ENCODE measurements at regions not wholly inside any gene's neighbourhood (a gene's known extent, or its start where the extent isn't known, plus 50 kb on each side); places are given as distances from the start of the nearest gene placed in this dataset.

DNA sequence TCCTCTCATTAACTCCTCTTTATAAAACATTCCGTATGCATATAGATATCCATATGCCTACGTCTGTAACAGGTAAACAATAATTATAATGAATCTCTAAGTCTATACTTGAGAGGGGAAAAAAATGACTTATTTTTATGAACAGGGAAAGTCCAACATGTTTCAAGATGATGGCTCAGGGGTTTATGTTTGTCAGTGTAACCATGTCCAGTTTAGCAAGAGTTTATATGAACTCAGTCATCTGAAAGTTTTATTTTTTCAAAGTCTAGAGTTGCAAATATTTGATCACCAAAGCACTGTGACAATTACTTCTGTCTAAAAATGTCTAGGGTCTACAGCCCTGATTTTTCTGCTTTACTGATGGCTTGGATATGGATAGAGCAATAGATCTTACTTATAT is 559.4 kb upstream of the KCNMB2 start:
- H3K27ac ChIP-seq (ENCODE audit: low read depth, low read length): no peak overlapping the region
- no CpG with 5 or more reads among the region's 2 CpGs for WGBS
- H3K4me3 ChIP-seq (ENCODE audit: low read length): no peak overlapping the region
- H3K36me3 ChIP-seq (ENCODE audit: insufficient read depth, low read length): no peaks in the 10 kb centered on the region
- H3K4me1 ChIP-seq (ENCODE audit: insufficient read depth, low read length): no peaks in the 10 kb centered on the region
- H3K9ac ChIP-seq (ENCODE audit: low read depth, low read length): no peak overlapping the region
- no peaks in the 10 kb centered on the region for H3K27me3 ChIP-seq (ENCODE audit: insufficient read depth, low read length)
- H3K9me3 ChIP-seq (ENCODE audit: insufficient read depth, low read depth, low read length): no peaks in the 10 kb centered on the region

DNA sequence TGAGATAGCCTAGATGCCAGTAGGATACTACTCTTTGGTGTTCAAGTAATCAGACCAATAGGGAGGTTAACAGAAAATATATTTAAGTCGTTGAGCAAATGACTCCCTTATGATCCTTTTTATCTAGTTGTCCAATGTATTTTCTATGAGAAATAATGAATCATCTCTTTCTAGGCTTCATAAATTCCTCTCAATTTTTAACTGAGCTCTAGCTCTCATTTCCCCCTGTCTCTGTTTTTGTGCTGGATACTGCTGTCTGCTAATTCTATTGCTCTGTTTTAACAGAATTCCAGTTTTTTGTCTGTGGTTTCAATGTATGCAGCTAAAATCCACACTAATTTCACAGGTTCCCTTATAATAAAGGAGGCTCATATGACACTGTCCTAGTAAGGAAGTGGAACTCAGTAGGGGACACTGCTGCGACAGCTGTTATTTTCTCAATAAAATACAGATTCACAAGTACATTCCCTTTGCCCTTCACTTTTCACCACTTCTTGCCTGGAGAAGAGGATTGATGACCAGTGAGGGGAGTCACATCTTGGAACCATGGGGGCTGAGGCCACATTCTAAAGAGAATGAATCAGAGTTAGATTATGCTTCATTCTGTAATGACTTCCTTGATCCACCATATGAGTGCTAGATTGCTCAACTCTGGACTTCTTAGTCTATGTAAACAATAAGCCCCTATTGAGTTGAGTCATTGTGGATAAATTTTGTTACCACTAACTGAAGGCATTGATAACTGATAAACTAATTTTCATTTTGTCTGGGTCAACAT is 558.7 kb upstream of the KCNMB2 start:
- H3K27me3 ChIP-seq (ENCODE audit: insufficient read depth, low read length): no peaks in the 10 kb centered on the region
- no peaks in the 10 kb centered on the region for H3K9me3 ChIP-seq (ENCODE audit: insufficient read depth, low read depth, low read length)
- 75% methylated on average over 1 of the region's 2 CpGs for WGBS
- H3K36me3 ChIP-seq (ENCODE audit: insufficient read depth, low read length): no peaks in the 10 kb centered on the region
- no peak overlapping the region for H3K27ac ChIP-seq (ENCODE audit: low read depth, low read length)
- H3K9ac ChIP-seq (ENCODE audit: low read depth, low read length): no peak overlapping the region
- H3K4me3 ChIP-seq (ENCODE audit: low read length): no peak overlapping the region
- no peaks in the 10 kb centered on the region for H3K4me1 ChIP-seq (ENCODE audit: insufficient read depth, low read length)

DNA sequence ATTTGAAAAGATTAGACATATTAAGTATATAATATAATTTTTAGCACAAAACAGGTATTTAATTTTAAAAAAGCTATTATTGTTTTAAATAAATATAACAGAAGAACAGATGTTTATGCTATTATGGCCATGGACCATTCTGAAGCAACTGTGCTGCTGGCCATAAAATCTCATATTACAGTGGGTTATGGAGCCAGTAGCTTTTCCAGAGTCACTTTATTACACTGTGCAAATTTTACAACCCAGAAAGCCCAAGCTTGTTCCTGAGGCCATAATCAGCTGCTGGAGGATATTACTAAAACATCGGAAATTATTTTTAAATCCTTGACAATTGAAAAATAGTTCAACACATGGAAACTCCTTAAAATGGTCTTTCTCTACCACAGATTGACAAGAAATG is 557.3 kb upstream of the KCNMB2 start:
- H3K4me1 ChIP-seq (ENCODE audit: insufficient read depth, low read length): no peaks in the 10 kb centered on the region
- H3K9me3 ChIP-seq (ENCODE audit: insufficient read depth, low read depth, low read length): no peaks in the 10 kb centered on the region
- H3K9ac ChIP-seq (ENCODE audit: low read depth, low read length): no peak overlapping the region
- H3K36me3 ChIP-seq (ENCODE audit: insufficient read depth, low read length): no peaks in the 10 kb centered on the region
- no peak overlapping the region for H3K4me3 ChIP-seq (ENCODE audit: low read length)
- H3K27ac ChIP-seq (ENCODE audit: low read depth, low read length): no peak overlapping the region
- WGBS: 100% methylated on average over 1 of the region's 1 CpG
- H3K27me3 ChIP-seq (ENCODE audit: insufficient read depth, low read length): no peaks in the 10 kb centered on the region

DNA sequence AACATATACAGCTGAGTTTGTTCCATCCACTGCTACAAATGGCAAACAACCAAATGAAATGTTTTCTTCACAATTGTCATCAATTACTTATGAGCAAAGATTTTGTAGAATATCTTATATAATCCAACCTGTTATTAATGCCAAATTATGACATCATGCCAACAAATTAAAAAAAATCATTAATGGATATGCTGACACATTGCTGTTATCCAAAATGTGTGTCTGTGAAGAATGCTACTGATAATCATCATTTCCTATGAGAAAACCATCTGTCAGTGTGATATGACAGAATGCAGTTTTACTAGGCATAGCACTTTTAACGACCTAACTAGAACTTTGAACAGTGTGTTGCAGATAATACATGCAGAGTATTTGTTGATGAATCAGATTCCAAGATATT is 556.5 kb upstream of the KCNMB2 start:
- Histone ChIP-seq H3K9ac (ENCODE audit: low read depth, low read length) (no peak overlapping the region), H3K9me3 (ENCODE audit: insufficient read depth, low read depth, low read length) (no peaks in the 10 kb centered on the region), H3K27ac (ENCODE audit: low read depth, low read length) (no peak overlapping the region), H3K36me3 (ENCODE audit: insufficient read depth, low read length) (no peaks in the 10 kb centered on the region), H3K27me3 (ENCODE audit: insufficient read depth, low read length) (no peaks in the 10 kb centered on the region), H3K4me1 (ENCODE audit: insufficient read depth, low read length) (no peaks in the 10 kb centered on the region), H3K4me3 (ENCODE audit: low read length) (no peak overlapping the region)
- WGBS: 100% methylated on average over 1 of the region's 1 CpG

DNA sequence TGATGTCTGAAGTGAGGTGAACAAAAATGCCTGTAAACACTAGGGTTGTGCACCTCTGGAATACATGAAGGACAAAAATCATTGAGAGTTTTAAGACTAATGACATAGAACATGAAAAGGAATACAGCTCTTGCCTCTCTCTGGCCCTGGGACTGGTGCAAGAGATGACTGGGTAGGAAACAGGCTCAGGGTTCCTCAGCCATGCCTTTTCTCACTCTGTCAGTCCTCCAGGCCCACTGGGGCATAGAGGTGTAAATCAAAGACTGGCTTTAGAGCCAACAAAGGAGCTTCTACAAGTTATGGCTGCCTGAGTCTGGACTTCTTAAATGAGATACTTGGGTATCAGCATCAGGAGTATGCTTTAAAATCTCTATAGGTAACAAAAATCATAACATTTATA is 554.7 kb upstream of the KCNMB2 start:
- Histone ChIP-seq H3K4me1 (ENCODE audit: insufficient read depth, low read length) (no peaks in the 10 kb centered on the region), H3K9me3 (ENCODE audit: insufficient read depth, low read depth, low read length) (no peaks in the 10 kb centered on the region), H3K36me3 (ENCODE audit: insufficient read depth, low read length) (no peaks in the 10 kb centered on the region), H3K27me3 (ENCODE audit: insufficient read depth, low read length) (no peaks in the 10 kb centered on the region), H3K27ac (ENCODE audit: low read depth, low read length) (no peak overlapping the region), H3K9ac (ENCODE audit: low read depth, low read length) (no peak overlapping the region), H3K4me3 (ENCODE audit: low read length) (no peak overlapping the region)

DNA sequence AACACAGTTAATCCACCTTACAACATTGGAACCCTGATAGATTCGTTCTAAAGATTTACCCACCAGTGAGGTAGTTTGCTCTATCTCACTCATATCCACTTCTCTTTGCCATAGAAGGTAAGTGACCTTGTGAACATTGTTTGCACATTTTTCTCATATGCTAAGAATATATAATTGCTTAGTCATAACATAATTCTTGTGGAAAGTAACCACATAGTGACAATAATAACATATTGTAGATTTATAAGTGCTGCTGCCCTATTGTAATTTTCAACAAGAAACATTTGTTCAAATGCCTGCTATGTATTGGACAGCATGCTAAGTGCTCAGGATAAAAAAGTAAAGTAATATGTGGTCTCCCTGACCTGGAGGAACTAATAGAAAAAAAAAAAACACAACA is 554.2 kb upstream of the KCNMB2 start:
- Histone ChIP-seq H3K4me1 (ENCODE audit: insufficient read depth, low read length) (no peaks in the 10 kb centered on the region), H3K9me3 (ENCODE audit: insufficient read depth, low read depth, low read length) (no peaks in the 10 kb centered on the region), H3K27ac (ENCODE audit: low read depth, low read length) (no peak overlapping the region), H3K4me3 (ENCODE audit: low read length) (no peak overlapping the region), H3K27me3 (ENCODE audit: insufficient read depth, low read length) (no peaks in the 10 kb centered on the region), H3K9ac (ENCODE audit: low read depth, low read length) (no peak overlapping the region), H3K36me3 (ENCODE audit: insufficient read depth, low read length) (no peaks in the 10 kb centered on the region)
- WGBS: 93% methylated on average over 1 of the region's 1 CpG

DNA sequence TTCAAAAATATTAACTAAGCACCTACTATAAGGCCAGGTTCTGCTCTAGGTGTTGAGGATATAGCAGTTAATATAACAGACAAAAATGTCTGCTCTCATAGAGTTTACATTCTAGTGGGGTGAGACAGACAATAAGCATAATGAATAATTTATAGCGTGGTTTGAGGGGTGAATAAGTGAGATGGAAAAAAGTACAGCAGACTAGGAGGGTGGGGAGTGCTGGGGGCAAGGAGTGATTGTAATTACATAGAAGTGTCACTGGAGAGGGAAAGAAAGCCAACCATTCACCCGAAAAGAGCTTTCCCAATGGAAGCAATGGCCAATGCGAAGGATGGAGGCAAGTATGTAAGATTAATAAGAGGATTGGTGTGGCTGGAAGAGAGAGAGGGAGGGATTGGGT is 552.9 kb upstream of the KCNMB2 start:
- 98% methylated on average over 3 of the region's 3 CpGs for WGBS
- H3K27me3 ChIP-seq (ENCODE audit: insufficient read depth, low read length): no peaks in the 10 kb centered on the region
- H3K27ac ChIP-seq (ENCODE audit: low read depth, low read length): no peak overlapping the region
- no peaks in the 10 kb centered on the region for H3K9me3 ChIP-seq (ENCODE audit: insufficient read depth, low read depth, low read length)
- H3K9ac ChIP-seq (ENCODE audit: low read depth, low read length): no peak overlapping the region
- H3K36me3 ChIP-seq (ENCODE audit: insufficient read depth, low read length): no peaks in the 10 kb centered on the region
- no peaks in the 10 kb centered on the region for H3K4me1 ChIP-seq (ENCODE audit: insufficient read depth, low read length)
- H3K4me3 ChIP-seq (ENCODE audit: low read length): no peak overlapping the region

DNA sequence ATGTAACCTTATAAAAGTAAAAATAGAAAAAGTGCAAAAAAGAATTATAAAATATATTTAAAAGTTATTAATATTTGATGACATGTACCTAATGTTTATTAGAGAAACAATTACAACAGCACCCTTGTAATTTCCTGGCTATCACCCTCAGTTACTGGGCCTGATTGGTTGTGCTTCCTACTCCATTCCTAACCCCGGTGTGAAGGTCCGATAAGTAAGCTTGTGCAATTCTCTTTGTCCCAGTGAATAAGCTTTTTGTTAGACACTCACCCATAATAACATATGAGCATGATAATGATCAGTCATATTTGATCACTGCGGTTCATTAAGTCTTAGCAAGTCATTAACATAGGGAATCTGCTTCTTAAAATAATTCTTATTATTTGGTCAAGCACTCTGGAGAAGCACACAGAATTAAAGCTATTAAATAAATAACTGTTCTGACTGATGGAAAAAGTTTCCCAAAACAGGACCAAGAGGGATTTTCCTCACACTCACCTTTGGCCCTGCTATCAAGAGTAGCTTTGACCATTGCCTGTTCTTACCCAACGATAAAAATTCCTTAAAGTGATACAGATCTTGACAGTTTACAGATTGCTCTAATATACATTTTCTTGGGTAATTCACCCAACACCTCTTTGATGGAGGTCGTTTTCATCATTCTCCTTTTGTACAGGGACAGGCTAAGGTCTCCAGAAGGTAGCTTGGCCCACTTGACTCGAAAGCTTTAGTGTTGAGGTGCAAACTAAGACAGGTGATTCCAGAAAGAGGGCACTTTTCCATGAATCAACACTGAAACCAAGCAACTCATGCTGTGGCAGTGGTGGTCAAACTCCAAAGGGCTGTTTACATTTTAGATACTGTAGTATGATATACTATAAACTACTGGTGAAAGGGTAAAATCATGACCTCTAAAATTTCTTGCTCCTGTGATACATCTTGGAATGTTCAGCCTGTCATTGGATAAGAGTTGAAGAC is 543.0 kb upstream of the KCNMB2 start:
- no peak overlapping the region for H3K9ac ChIP-seq (ENCODE audit: low read depth, low read length)
- no peaks in the 10 kb centered on the region for H3K4me1 ChIP-seq (ENCODE audit: insufficient read depth, low read length)
- no peaks in the 10 kb centered on the region for H3K36me3 ChIP-seq (ENCODE audit: insufficient read depth, low read length)
- no peaks in the 10 kb centered on the region for H3K9me3 ChIP-seq (ENCODE audit: insufficient read depth, low read depth, low read length)
- H3K27me3 ChIP-seq (ENCODE audit: insufficient read depth, low read length): no peaks in the 10 kb centered on the region
- WGBS: 98% methylated on average over 6 of the region's 6 CpGs
- H3K4me3 ChIP-seq (ENCODE audit: low read length): no peak overlapping the region
- no peak overlapping the region for H3K27ac ChIP-seq (ENCODE audit: low read depth, low read length)

DNA sequence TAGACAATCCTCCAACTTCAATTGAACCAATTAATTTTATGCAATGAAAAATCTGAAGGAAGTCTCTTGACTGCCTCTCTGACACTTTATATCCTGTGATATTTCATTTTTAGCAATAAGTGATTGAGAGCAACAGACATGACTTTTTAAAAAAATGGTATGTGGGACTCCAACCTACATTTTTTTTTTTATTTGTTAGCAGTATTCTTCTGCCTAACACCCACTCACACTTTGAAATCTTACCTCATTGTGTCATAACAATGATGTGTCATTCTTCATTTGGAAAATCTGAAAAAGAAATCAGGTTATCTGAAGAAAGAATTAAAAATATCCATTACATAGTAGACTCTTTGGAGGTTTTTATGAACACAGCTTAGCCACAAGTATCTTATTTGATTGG is 541.3 kb upstream of the KCNMB2 start:
- no peaks in the 10 kb centered on the region for H3K4me1 ChIP-seq (ENCODE audit: insufficient read depth, low read length)
- no peaks in the 10 kb centered on the region for H3K36me3 ChIP-seq (ENCODE audit: insufficient read depth, low read length)
- H3K9me3 ChIP-seq (ENCODE audit: insufficient read depth, low read depth, low read length): no peaks in the 10 kb centered on the region
- H3K9ac ChIP-seq (ENCODE audit: low read depth, low read length): no peak overlapping the region
- no peak overlapping the region for H3K27ac ChIP-seq (ENCODE audit: low read depth, low read length)
- H3K27me3 ChIP-seq (ENCODE audit: insufficient read depth, low read length): no peaks in the 10 kb centered on the region
- no peak overlapping the region for H3K4me3 ChIP-seq (ENCODE audit: low read length)

DNA sequence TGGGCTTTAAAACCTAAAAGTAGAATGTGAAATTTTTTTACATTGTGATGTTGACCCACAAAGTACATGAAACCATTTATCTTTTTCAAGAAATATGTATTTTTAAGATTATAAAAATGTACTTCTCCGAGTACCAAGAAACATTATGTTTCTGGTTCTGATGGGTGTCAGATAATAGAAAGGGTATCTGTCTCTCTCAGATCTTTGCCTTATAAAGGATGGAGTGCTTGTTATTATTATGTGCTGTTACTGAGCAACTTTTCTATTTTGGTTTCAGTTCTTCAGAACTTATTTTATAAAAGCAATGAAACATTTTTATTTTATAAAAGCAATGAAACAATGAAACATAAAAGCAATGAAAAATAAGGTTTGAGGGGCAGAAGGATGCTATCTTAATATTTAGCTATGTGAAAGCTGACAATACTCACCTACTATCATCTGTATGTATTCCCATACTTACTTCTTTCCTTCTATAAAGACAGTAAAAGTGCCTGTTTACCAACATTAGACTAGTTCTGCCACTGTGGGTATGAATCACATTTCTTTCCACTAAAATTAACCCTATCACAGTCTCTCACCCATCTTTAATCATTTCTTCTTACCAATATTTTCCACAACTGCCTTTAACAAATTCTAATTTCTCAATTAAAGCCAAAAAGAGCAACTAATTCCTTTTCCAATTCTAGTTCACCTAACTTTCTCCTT is 540.7 kb upstream of the KCNMB2 start:
- H3K9me3 ChIP-seq (ENCODE audit: insufficient read depth, low read depth, low read length): no peaks in the 10 kb centered on the region
- WGBS: 100% methylated on average over 1 of the region's 1 CpG
- H3K36me3 ChIP-seq (ENCODE audit: insufficient read depth, low read length): no peaks in the 10 kb centered on the region
- H3K27me3 ChIP-seq (ENCODE audit: insufficient read depth, low read length): no peaks in the 10 kb centered on the region
- H3K27ac ChIP-seq (ENCODE audit: low read depth, low read length): no peak overlapping the region
- no peak overlapping the region for H3K4me3 ChIP-seq (ENCODE audit: low read length)
- no peaks in the 10 kb centered on the region for H3K4me1 ChIP-seq (ENCODE audit: insufficient read depth, low read length)
- no peak overlapping the region for H3K9ac ChIP-seq (ENCODE audit: low read depth, low read length)

DNA sequence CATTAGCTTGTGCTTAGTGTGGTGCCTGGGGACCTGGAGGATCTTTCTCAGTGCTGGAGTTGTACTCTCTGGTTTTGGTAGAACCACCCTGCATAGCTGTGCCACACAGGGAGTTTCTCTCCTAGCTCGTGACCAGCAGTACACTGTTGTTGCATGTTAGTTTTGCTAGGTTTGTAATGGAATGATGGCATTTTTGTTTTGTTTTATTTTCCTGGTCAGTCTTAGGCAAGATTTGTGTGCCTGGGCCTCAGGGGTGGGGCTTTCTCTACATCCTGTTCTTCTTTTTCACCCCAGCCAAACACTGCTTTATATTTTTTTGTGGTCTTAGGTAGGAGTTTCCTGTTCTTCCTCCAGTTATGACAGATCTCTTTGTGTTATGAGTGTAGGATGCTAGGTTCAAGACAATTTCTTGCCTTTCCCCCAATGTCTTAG is 534.5 kb upstream of the KCNMB2 start:
- Histone ChIP-seq H3K27ac (ENCODE audit: low read depth, low read length) (no peak overlapping the region), H3K9me3 (ENCODE audit: insufficient read depth, low read depth, low read length) (no peaks in the 10 kb centered on the region), H3K4me1 (ENCODE audit: insufficient read depth, low read length) (no peaks in the 10 kb centered on the region), H3K4me3 (ENCODE audit: low read length) (no peak overlapping the region), H3K36me3 (ENCODE audit: insufficient read depth, low read length) (no peaks in the 10 kb centered on the region), H3K27me3 (ENCODE audit: insufficient read depth, low read length) (no peaks in the 10 kb centered on the region), H3K9ac (ENCODE audit: low read depth, low read length) (no peak overlapping the region)
- 90% methylated on average over 1 of the region's 1 CpG for WGBS

All from HUES64 (cell line).